NCI-H748 (cell line): ENCODE measurements at regions not wholly inside any gene's neighbourhood (a gene's known extent, or its start where the extent isn't known, plus 50 kb on each side); places are given as distances from the start of the nearest gene placed in this dataset.

Source experiments
- DNase-seq: peaks from one replicate; lab custom pipeline; 2025; ENCODE audit not compliant: unreplicated experiment; lab: John Stamatoyannopoulos, UW

GRCh38 chr2:38509947-38510326 is 92.8 kb downstream of the HNRNPLL start:
- DNase-seq = no peak

- DNase-seq = no peak
Measured at GRCh38 chr2:38509314-38509946, 93.3 kb downstream of the HNRNPLL start.

GRCh38 chr2:38508311-38509039 is 94.3 kb downstream of the HNRNPLL start:
- peak; percentile 79 for DNase-seq

- DNase-seq = no peak
Measured at GRCh38 chr2:38507712-38508111, 95.0 kb downstream of the HNRNPLL start.

GRCh38 chr2:38505779-38506178 is 96.9 kb downstream of the HNRNPLL start:
- DNase-seq = no peak

- no peak for DNase-seq
Measured at GRCh38 chr2:38504169-38504568, 98.6 kb downstream of the HNRNPLL start.

GRCh38 chr2:38502107-38502506 is 100.6 kb downstream of the HNRNPLL start:
- DNase-seq = no peak

- no peak for DNase-seq
Measured at GRCh38 chr2:38500283-38500634, 102.5 kb downstream of the HNRNPLL start.

GRCh38 chr2:38499548-38500282 is 103.0 kb downstream of the HNRNPLL start:
- no peak for DNase-seq

GRCh38 chr2:38498045-38498481 is 104.7 kb downstream of the HNRNPLL start:
- peak; percentile 39 for DNase-seq

- DNase-seq = peak; percentile 71
Measured at GRCh38 chr2:38497670-38498037, 105.1 kb downstream of the HNRNPLL start.

- peak; percentile 21 for DNase-seq
Measured at GRCh38 chr2:38496927-38497669, 105.6 kb downstream of the HNRNPLL start.

GRCh38 chr2:38495880-38496279 is 106.8 kb downstream of the HNRNPLL start:
- DNase-seq = no peak

GRCh38 chr2:38494394-38494793 is 108.3 kb downstream of the HNRNPLL start:
- DNase-seq = no peak

GRCh38 chr2:38492042-38492615 is 110.6 kb downstream of the HNRNPLL start:
- no peak for DNase-seq

GRCh38 chr2:38491436-38491835 is 111.3 kb downstream of the HNRNPLL start:
- no peak for DNase-seq

- no peak for DNase-seq
Measured at GRCh38 chr2:38489846-38490245, 112.8 kb upstream of the ATL2 start.

GRCh38 chr2:38487852-38488251 is 110.8 kb upstream of the ATL2 start:
- no peak for DNase-seq

GRCh38 chr2:38486213-38487026 is 109.3 kb upstream of the ATL2 start:
- DNase-seq = no peak

- no peak for DNase-seq
Measured at GRCh38 chr2:38485734-38486133, 108.7 kb upstream of the ATL2 start.
